AG04449 (cell line): ENCODE measurements at regions not wholly inside any gene's neighbourhood (a gene's known extent, or its start where the extent isn't known, plus 50 kb on each side); places are given as distances from the start of the nearest gene placed in this dataset.

Experiments used
- CTCF ChIA-PET: fragments of 350-600 bp; formaldehyde crosslinking; extraction: SDS; loops from one replicate; lab custom pipeline; 2021; ENCODE audit warnings: antibody characterized with exemption; lab: Yijun Ruan, JAX
- POLR2A ChIA-PET: fragments of 400-600, 350-600 bp; formaldehyde crosslinking; extraction: SDS; loops from one replicate; lab custom pipeline; 2020; ENCODE audit warnings: antibody characterized with exemption, inconsistent platforms; lab: Yijun Ruan, JAX
- DNase-seq: peaks from one replicate; pipeline ENCODE4 v3.0.0-alpha.2; 2010; ENCODE audit warnings: low read depth, low spot score
- H3K4me3 ChIP-seq: 2 replicates; pipeline ENCODE4 v1.5.1; 2011; ENCODE audit warnings: low read depth, mild to moderate bottlenecking, control low read depth, low read length
- TF ChIP-seq, protein P1 (sequence below): IDR thresholded peaks from one replicate; pipeline ENCODE4 v1.5.1; 2011; ENCODE audit warnings: mild to moderate bottlenecking, moderate library complexity, low read length, control low read depth, inconsistent platforms; ENCODE audit not compliant: insufficient read depth; ENCODE audit errors: missing control alignments

DNA sequence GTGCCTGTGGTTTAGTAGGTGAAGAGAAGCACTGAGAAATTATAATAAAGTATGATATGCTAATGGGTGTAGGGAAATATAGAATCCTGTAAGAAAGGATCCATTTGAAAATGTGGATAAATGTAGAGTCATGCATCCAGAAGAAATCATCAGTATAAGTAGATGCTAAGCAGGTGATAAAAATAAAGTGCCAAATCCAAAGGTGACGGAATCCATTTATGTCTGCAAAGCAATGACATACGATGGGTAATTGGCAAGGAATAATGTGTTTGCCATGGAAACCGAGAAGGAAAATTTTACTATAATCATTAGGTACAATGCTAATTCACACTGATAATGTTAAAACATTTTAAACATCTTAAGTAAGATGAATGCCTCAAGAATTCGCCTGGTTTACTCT lies 163.0 kb downstream of the OPN5 start:
- TF ChIP-seq, protein P1, sequence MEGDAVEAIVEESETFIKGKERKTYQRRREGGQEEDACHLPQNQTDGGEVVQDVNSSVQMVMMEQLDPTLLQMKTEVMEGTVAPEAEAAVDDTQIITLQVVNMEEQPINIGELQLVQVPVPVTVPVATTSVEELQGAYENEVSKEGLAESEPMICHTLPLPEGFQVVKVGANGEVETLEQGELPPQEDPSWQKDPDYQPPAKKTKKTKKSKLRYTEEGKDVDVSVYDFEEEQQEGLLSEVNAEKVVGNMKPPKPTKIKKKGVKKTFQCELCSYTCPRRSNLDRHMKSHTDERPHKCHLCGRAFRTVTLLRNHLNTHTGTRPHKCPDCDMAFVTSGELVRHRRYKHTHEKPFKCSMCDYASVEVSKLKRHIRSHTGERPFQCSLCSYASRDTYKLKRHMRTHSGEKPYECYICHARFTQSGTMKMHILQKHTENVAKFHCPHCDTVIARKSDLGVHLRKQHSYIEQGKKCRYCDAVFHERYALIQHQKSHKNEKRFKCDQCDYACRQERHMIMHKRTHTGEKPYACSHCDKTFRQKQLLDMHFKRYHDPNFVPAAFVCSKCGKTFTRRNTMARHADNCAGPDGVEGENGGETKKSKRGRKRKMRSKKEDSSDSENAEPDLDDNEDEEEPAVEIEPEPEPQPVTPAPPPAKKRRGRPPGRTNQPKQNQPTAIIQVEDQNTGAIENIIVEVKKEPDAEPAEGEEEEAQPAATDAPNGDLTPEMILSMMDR: no peak
- DNase-seq: no peak
- H3K4me3 ChIP-seq: no peak overlapping the region
- ChIA-PET CTCF (no interaction called here), POLR2A (no interaction called here)

DNA sequence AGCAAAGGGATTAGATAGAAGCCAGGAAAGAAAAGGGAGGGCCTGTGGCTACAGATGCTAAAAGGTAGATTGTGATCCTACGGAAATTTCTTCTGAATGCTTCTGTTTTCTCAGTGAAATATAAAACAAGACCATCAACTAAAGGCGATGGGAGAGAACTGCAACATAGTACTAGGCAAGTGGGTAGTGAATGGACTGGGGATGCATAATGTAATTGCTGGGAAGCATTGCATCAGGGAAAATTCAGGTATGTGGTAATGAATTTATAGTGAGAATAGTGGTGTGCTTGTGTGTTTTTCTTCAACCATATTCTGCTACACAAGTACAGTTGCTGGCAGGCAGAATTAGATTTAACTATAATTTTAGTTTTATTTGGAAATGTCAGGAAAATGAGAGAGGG lies 156.6 kb downstream of the OPN5 start:
- TF ChIP-seq, protein P1: no peak
- H3K4me3 ChIP-seq: no peak overlapping the region
- POLR2A ChIA-PET: no interaction called here
- CTCF ChIA-PET: no interaction called here
- DNase-seq: no peak

DNA sequence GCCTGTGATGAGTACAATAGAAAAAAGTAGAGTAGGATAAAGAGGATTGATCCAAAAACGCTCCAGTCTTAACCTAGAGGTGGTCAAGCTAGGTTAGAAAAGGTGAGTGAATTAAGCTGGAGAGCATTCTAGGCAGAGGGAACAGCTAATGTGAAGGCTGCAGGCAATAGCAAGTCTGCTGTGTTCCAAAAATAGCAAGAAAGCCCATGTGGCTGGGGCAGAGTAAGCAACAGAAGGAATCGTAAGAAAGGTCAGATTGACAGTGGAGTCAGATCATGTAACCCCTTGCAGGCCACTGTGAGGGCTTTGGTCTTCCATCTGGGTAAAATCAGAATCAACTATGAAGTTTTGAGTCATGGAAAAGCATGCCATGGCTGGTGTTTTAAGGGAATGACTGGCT lies 155.0 kb downstream of the OPN5 start:
- POLR2A ChIA-PET: no interaction called here
- TF ChIP-seq, protein P1: no peak
- H3K4me3 ChIP-seq: no peak overlapping the region
- CTCF ChIA-PET: no interaction called here
- DNase-seq: no peak

DNA sequence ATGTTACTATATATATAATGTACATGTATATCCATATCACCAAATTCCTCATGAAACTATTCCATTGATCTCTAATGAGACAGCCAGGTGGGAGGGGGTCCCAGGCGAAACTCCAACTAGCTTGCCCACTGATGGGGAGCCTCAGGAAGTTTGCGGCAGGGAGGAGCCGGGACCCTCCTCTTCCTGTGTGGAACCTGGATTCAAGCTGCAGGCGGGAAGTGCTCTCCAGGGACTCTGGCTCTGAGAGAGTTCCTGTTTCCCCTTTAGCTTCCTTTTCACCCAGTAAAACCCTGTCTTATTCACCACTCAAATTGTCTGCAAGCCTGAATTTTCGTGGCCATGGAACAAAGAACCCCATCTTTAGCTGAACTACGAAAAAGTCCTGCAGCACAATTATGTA lies 152.2 kb downstream of the OPN5 start:
- no peak overlapping the region for H3K4me3 ChIP-seq
- ChIA-PET POLR2A (no interaction called here), CTCF (no interaction called here)
- TF ChIP-seq, protein P1: no peak
- DNase-seq: no peak

DNA sequence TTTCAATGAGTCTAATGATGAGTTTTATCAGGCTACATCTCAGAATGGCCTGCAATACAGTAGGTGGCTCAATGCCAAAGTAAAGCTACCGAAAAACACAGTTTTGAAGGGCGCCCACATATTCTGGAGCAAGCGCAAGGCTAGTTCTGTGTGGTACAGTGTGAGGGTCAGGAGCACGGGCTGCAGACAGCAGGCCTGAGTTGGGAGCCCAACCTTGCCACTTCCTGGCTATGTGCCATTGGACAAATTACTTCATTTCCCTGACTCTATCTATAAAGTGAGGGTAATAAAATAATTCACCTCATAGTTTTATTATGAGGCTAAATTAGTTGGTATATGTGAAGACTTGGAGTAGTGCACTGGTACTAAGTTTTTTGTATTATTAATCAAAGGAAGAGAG lies 150.7 kb downstream of the OPN5 start:
- ChIA-PET CTCF (no interaction called here), POLR2A (no interaction called here)
- TF ChIP-seq, protein P1: no peak
- H3K4me3 ChIP-seq: no peak overlapping the region
- DNase-seq: no peak

DNA sequence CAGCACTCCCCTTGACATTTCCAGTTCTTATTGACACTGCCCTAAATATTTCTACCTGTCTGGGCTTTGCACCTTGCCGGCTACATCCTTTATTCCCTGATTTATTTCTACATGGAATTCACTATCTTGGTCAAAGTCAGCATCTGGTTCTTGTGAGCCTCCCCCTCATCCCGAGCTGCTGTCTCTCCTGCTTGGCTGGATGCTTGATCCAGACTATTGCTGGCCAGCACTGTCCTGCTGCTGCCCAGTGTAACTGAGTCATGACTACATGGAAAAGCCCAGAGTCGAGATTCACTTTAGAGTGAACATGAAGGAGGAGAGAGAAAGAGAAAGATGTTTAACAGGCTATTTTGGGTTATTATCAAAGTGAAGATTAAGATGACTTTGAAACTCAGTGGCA lies 142.2 kb downstream of the OPN5 start:
- POLR2A ChIA-PET: no interaction called here
- CTCF ChIA-PET: no interaction called here
- TF ChIP-seq, protein P1: no peak
- DNase-seq: no peak
- H3K4me3 ChIP-seq: no peak overlapping the region
